Renal cortex interstitium (tissue), 11 donors: ENCODE measurements at regions not wholly inside any gene's neighbourhood (a gene's known extent, or its start where the extent isn't known, plus 50 kb on each side); places are given as distances from the start of the nearest gene placed in this dataset.

Source experiments
- DNase-seq, 11 donors: peaks; one replicate each; pipeline ENCODE4 v3.0.0-alpha.2; 2013; ENCODE audit warnings: low read depth in 9 of 11, low spot score in 4 of 11; ENCODE audit errors: extremely low read depth in 1 of 11

- DNase-seq = no peak
Observed at GRCh38 chr9:73532985-73533384, 381.3 kb downstream of the ANXA1 start.

DNA sequence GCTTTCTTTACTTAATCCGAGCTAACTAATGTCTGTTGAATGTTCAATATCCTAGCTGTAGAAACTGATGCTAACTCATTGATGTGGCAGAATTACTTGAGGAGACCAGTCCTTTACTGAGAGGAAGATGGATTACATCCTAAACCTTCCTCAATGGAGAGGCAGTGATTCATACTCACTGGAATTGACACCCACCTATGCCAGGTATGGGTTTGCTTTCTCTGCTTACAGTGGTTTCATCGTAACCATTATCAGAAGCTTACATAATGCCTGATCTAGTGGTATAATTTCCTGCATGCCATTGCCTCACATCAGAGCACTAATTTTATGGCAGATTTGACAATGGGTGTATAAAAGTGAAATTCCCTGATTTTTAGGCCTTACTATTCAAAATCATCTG lies 384.7 kb downstream of the ANXA1 start:
- no peak for DNase-seq

- no peak for DNase-seq
Observed at GRCh38 chr9:73537561-73537960, 385.9 kb downstream of the ANXA1 start.

GRCh38 chr9:73539881-73540390 lies 388.3 kb downstream of the ANXA1 start:
- DNase-seq = no peak

DNA sequence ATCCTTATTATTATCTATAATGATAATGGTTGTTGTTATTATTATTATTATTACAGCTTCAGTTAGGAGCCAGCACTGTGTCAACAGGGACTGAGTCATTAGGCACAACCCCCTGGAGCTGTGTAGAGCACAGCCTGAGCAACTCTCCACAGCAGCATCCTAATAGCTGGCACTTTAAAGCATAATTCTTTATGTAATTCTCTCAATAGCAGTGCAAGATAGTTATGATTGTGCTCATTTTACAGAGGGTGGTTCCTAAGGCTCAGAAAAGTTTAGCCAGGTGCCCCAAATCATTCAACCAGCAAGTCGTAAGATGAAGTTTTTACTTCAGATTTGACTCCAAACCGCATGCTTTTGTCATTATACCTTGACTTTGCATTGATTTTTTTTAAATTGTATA lies 390.3 kb downstream of the ANXA1 start:
- DNase-seq = no peak

DNA sequence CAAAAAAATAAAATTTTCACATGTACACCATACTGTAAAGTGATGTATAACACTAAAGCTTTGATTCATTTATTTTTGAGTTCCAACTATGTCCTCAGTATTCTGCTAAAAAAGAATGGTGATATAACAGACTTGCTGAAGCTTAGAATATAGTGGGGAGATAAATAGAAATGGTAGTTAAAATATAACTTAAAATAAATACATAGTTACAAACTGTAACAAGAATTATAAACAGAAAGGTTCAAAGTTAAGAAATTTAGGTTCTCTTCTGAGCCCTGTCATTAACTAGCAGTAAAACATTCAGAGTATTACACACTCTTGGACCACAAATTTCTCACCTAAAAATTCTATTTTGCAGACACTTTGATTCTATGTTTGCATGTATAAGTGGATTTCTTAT lies 392.1 kb downstream of the ANXA1 start:
- no peak for DNase-seq

DNA sequence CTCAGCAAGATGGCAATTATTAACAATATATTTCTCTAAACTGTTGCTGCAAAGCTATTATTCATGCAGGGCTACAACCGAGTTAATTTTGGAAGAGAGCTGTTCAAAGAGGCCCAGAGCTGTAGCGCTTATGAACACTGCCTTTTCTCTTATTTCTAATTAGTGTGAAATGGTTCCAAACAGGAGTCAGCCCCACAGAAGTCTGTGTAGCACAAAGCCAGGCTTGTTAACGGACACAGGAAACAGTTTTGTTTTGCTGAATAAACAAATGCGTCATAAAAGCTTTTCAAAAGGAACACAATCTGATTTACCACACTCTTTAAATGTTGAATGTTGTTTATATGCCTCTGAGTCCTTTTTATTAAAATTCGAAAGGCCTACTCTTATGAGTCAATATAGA lies 396.5 kb downstream of the ANXA1 start:
- DNase-seq = no peak

- no peak for DNase-seq
Observed at GRCh38 chr9:73549991-73550390, 398.3 kb downstream of the ANXA1 start.

- no peak for DNase-seq
Observed at GRCh38 chr9:73553295-73553694, 401.6 kb downstream of the ANXA1 start.

DNA sequence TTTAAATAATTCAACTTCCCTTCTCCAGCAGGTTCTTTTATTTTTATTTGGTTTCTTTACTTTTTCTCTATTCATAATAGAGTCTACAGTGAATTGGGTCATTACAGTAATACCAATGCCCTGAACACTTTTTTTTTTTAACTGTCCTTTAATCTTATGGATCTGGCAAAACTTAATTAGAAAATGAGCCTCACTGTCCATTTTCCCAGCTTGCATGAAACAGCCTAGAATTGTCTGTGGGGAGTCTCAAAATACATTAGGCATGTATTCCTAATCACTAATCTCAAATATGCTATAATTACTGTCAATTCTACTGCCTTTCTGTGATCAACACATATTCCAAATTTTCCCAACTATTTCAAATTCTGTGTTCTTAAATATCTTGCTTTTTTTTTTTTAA lies 406.8 kb downstream of the ANXA1 start:
- no peak for DNase-seq

GRCh38 chr9:73565026-73565425 lies 413.4 kb downstream of the ANXA1 start:
- DNase-seq = no peak

- peak in 3 of 11 donors; percentile 1 for DNase-seq
Observed at GRCh38 chr9:73565833-73566465, 414.3 kb downstream of the ANXA1 start.

DNA sequence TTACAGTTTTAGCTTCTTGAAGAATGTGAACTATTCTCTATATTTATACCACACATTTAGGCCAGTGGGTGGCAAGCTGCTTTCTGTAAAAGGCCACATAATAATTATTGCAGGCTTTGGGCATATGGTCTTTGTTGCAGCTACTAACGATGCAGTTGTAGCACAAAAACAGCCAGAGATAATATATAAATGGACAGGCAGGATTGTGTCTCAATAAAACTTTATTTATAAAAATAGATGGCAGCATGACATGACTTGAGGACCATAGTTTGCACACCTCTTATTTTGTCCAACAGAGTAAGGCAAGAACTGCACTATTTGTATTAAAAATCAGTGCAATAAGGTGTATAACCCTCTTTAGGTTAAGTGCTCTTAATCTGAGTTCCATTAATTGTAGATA lies 415.0 kb downstream of the ANXA1 start:
- DNase-seq = no peak

- DNase-seq = no peak
Observed at GRCh38 chr9:73573235-73573634, 421.6 kb downstream of the ANXA1 start.

GRCh38 chr9:73575101-73576060 lies 423.7 kb downstream of the ANXA1 start:
- no peak for DNase-seq

GRCh38 chr9:73577848-73578247 lies 426.2 kb downstream of the ANXA1 start:
- DNase-seq = no peak

DNA sequence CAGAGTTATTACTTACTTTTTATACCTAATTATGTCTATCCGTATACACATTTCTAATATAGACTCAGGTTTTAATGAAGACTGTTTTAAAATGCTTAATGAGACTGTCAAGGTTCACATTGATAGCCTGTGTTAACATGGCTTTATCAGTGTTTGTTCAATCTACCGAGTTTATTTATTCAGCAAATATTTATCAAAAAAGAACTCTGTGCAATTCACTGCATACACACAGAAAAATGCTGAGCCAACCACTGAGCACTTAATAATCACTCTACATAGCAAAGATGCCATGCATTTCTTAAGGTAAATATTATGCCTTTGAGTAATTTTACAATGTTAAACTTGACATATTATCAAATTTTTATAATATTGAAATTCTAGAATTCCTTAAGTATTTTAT lies 428.2 kb downstream of the ANXA1 start:
- DNase-seq = no peak

DNA sequence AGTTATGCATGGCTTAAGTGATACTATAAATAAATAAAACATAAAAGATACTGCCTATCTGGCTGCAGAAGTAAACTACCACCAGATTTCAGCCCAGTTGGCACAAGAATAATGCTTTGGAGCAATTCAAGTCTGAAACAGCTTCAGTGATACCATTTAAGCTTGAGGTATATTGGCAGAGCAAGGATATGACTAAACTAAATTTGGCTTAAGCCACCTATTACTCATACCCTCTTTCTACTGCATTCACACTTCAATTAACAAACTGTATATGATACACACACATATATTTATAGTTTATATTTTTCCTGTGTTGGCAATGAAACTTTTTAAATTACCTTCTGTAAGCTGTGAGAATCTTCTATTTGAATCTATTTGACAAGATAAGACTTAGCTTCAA lies 431.9 kb downstream of the ANXA1 start:
- no peak for DNase-seq

- DNase-seq = no peak
Observed at GRCh38 chr9:73595036-73595545, 443.4 kb downstream of the ANXA1 start.

DNA sequence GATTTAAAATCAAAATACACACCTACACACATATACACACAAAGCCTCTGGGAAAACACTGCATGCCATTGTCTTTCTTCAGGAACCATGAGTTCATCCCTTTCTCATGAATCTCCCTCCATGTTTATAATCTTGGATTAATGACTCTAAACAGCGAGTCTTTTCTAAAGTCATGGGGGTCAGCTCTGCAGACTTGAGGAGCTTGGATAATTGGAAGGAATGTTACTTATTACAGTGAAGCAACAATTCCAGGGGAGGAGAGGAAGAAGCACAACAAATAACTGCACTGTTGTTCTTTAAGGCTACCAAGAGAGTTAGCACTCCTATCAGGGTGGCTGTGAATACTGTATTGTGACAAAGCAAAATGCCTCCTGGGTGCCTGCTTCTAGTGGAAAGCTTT lies 444.7 kb downstream of the ANXA1 start:
- DNase-seq = no peak
